Dendritic cell treated with granulocyte-macrophage colony-stimulating factor and Interleukin-4, amounts not matched to agents 40 ng/mL and 50 ng/mL, for 4 days (primary cell): ENCODE measurements at regions not wholly inside any gene's neighbourhood (a gene's known extent, or its start where the extent isn't known, plus 50 kb on each side); places are given as distances from the start of the nearest gene placed in this dataset.

Source experiments
- H3K27ac Mint-ChIP-seq: one replicate; pipeline ENCODE4 v1.8.0; 2022; ENCODE audit warnings: mild to moderate bottlenecking, mixed read lengths
- H3K27me3 Mint-ChIP-seq: one replicate; pipeline ENCODE4 v1.8.0; 2022; ENCODE audit warnings: mild to moderate bottlenecking, mixed read lengths
- H3K36me3 Mint-ChIP-seq: one replicate; pipeline ENCODE4 v1.8.0; 2022; ENCODE audit warnings: low read depth, mixed read lengths
- H3K4me1 Mint-ChIP-seq: one replicate; pipeline ENCODE4 v1.8.0; 2022; ENCODE audit warnings: low read depth, mixed read lengths
- H3K4me3 Mint-ChIP-seq: one replicate; pipeline ENCODE4 v1.8.0; 2022; ENCODE audit warnings: mild to moderate bottlenecking, moderate library complexity, mixed read lengths
- H3K9me3 Mint-ChIP-seq: one replicate; pipeline ENCODE4 v1.8.0; 2022; ENCODE audit warnings: mixed read lengths
- intact Hi-C: fragments of 100-400 bp; cut with micrococcal nuclease; formaldehyde crosslinking; loops from one replicate; pipeline ENCODE4 v1.15.0; 2022

DNA sequence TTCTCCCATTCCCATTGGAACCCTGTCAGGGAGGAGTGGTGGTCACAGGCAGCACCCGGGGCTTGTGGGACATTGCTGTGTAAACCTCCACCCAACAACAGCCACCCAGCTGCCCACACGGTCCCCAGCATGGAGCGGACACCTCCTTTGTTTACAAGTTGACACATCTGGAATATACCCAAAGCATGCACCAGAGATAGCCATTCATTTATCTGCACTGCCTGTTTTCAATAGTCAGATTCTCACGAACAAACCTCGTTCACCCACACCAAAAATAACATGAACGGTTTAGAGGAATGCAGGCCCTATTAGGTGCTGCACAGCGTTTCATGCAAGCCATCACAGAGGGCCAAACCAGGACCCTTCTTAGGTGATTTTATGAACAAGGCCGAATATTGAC lies 244.8 kb downstream of the FOXL1 start:
- Mint-ChIP-seq H3K27ac (no peak overlapping the region), H3K9me3 (no peaks in the 10 kb centered on the region), H3K27me3 (peaks cover 34% of the 10 kb centered on the region), H3K4me1 (no peaks in the 10 kb centered on the region), H3K4me3 (no peak overlapping the region), H3K36me3 (no peaks in the 10 kb centered on the region)
- intact Hi-C loops, result no loop called here

DNA sequence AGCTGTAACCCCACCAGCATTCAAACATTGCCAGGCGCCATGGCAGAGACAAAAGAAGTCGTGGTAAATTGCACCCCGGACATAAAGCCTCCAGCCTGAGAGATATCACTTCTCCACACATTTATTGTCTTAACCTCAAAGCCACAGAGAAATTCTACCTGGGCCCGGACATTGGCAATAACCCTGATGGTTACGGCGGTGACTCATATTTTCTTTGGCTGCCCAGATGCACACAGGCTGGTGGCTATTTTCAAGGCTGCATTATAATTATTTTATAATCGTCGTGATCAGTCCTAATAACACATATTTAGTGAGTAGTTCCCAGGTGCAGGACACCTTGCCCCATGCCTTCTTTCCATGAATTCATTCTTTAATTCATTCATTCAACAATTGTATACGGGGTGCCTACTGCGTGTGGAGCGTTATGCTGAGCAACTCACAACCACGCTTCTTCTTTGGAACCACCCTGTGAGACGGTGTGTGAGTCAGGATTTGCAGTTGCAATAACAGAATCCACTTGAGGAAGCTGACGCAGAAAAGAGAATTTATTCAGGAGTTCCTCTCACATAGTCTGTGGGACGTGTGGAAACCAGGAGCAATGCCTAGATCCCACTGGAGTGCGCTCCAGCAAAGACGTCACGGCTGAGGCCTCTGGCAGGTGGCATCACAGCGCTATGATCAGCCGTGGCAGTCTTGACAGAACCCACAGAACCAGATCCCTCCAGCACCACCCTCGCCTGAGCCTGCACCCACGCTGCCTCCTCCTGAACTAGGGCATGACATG lies 245.7 kb downstream of the FOXL1 start:
- Mint-ChIP-seq H3K9me3 (no peaks in the 10 kb centered on the region), H3K36me3 (no peaks in the 10 kb centered on the region), H3K27ac (no peak overlapping the region), H3K27me3 (peaks cover 36% of the 10 kb centered on the region), H3K4me3 (no peak overlapping the region), H3K4me1 (no peaks in the 10 kb centered on the region)
- intact Hi-C loops, result no loop called here

DNA sequence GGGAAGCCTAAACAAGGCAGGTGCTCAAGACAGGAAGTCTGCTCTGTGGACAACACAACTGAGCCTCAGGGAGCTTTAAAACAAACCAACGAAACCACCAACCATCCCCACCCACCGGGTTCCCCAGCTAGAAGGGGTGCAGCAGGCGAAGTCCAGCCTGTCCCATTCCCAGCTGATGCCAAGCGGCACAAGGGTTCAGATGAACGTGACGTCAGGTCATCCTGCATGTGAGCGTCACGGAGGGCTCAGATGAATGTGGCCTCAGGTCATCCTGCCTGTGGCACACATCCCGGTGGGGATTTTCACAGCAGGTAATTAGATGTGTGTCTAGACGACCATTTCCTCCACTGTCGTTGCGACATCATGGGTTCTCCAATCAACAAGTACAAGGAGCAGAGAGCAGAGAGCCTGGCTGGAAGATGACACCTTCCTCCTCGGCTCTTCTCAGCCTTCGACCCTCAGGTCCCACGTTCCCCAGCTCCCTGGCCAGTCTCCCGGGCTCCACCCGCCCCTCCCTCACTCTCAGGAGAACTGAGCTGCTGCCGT lies 246.5 kb downstream of the FOXL1 start:
- Mint-ChIP-seq H3K4me3 (no peak overlapping the region), H3K27ac (no peak overlapping the region), H3K27me3 (peaks cover 40% of the 10 kb centered on the region), H3K4me1 (no peaks in the 10 kb centered on the region), H3K36me3 (no peaks in the 10 kb centered on the region), H3K9me3 (no peaks in the 10 kb centered on the region)
- intact Hi-C loops, result no loop called here

DNA sequence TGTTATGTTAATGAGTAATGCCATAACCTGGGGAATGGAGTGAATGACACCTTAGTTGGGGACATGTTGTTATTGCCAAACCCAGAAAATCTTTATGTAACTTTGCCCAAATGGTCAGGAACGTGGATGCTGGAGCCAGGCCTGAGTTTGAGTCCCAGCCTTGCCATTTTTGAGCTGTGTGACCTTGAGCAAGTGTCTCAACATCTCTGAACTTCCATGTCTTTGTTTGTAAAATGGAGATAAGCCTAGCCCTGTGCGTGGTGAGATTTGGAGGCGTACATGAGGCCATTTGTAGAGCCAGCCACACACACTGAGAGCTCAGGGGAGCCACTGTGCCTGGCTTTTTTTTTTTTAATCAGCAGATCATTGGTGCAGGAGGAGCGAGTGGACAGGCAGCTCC lies 247.3 kb downstream of the FOXL1 start:
- Mint-ChIP-seq H3K27me3 (peaks cover 39% of the 10 kb centered on the region), H3K27ac (no peak overlapping the region), H3K36me3 (no peaks in the 10 kb centered on the region), H3K4me1 (no peaks in the 10 kb centered on the region), H3K4me3 (no peak overlapping the region), H3K9me3 (no peaks in the 10 kb centered on the region)
- intact Hi-C loops, result no loop called here

DNA sequence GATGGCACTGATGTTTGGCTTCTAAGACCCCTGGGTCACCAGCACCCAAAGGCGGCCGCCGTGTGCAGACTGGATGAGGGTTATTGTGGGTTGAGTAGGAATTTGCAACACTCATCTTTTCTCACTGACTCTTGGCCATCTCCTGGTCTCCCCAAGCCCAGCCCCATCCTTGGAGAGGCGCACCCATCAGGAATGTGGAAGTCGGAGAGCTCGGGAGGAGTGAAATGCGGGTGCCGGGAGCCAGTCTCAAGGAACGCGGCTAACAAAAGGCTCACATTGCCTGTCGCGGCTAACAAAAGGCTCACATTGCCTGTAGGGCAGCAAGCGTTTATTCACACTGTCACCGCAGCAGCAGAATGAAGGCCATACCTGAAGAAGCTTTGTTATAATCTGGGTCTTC lies 248.6 kb downstream of the FOXL1 start:
- Mint-ChIP-seq H3K27me3 (peaks cover 38% of the 10 kb centered on the region), H3K9me3 (no peaks in the 10 kb centered on the region), H3K36me3 (no peaks in the 10 kb centered on the region), H3K4me3 (no peak overlapping the region), H3K4me1 (no peaks in the 10 kb centered on the region), H3K27ac (no peak overlapping the region)
- intact Hi-C loops, result no loop called here

DNA sequence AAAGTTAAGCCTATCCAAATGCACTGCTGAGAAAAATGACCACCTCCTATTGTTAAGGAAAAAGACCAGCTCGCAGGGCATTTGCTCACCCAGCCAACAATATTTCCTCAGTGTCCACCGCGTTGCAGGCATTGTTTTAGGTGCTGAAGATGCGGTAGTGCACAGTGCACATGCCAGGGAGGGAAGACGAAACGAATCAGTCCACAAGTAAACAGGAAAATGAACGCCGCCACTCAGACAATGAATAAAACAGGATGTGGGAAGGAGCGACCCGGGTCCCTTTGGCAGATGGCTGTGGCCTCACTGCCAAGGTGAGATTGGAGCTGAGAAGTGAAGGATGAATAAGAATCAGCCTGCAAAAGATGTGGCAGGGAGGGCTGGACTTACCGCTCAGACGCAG lies 249.2 kb downstream of the FOXL1 start:
- no peak overlapping the region for H3K27ac Mint-ChIP-seq
- H3K27me3 Mint-ChIP-seq, result peaks cover 33% of the 10 kb centered on the region
- no peaks in the 10 kb centered on the region for H3K4me1 Mint-ChIP-seq
- no peaks in the 10 kb centered on the region for H3K36me3 Mint-ChIP-seq
- H3K9me3 Mint-ChIP-seq, result no peaks in the 10 kb centered on the region
- intact Hi-C loops, result no loop called here
- H3K4me3 Mint-ChIP-seq, result no peak overlapping the region

DNA sequence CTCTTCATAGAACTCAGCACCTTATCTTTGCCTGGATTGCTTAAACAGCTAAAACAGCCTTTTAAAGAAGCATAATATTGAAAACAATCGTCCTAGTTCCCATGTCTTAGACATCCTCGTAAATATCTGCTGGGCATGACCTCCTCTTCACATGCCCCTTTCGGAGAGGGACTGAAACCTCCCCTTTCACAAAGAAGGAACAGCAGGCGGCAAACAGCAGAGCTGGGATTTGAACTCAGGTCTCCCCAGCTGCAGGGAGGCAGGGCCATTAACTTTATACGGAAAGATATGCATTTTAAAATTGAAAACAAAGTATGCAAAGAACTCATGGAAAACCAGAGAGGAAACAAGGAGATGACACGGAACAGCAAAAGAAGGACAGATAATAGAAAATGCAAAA lies 249.9 kb downstream of the FOXL1 start:
- Mint-ChIP-seq H3K27me3 (peaks cover 33% of the 10 kb centered on the region), H3K36me3 (no peaks in the 10 kb centered on the region), H3K4me1 (no peaks in the 10 kb centered on the region), H3K27ac (no peak overlapping the region), H3K9me3 (no peaks in the 10 kb centered on the region), H3K4me3 (no peak overlapping the region)
- intact Hi-C loops, result no loop called here

DNA sequence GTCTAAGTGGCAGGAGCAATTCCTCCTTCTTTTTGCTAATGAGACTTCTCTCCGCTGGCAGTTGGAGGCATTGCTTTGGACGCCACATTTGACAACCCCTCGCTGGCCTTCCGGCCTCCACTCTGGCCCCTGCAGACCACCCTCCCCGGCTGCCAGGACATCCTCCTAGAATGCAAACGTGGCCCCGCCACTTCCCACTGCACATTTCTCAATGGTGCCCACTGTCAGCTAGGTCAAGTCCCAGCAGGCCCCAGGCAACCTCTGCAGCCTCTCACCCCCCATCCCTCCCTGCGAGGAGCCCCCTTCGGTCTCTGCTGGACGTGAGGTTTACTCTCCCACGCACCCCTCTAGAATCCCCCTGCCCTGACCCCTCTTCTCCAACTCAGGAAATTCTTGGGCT lies 250.3 kb downstream of the FOXL1 start:
- Mint-ChIP-seq H3K4me3 (no peak overlapping the region), H3K27me3 (peaks cover 36% of the 10 kb centered on the region), H3K36me3 (no peaks in the 10 kb centered on the region), H3K4me1 (no peaks in the 10 kb centered on the region), H3K27ac (no peak overlapping the region), H3K9me3 (no peaks in the 10 kb centered on the region)
- intact Hi-C loops, result no loop called here

DNA sequence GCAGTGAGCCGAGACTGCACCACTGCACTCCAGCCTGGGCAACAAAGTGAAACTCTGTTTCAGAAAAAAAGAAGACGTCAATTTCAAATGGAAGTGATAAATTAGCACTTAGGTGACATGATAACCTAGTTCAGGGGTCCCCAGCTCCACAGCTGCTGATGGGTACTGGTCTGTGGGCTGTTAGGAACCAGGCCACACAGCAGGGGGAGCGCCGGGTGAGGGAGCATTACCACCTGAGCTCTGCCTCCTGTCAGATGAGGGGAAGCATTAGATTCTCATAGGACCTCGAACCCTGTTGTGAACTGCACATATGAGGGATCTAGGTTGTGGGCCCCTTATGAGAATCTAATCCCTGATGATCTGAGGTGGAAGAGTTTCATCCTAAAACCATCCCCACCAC lies 253.0 kb downstream of the FOXL1 start:
- H3K9me3 Mint-ChIP-seq, result no peaks in the 10 kb centered on the region
- no peaks in the 10 kb centered on the region for H3K4me1 Mint-ChIP-seq
- no peaks in the 10 kb centered on the region for H3K36me3 Mint-ChIP-seq
- H3K27me3 Mint-ChIP-seq, result peaks cover 28% of the 10 kb centered on the region
- H3K27ac Mint-ChIP-seq, result no peak overlapping the region
- no peak overlapping the region for H3K4me3 Mint-ChIP-seq
- intact Hi-C loops, result no loop called here

DNA sequence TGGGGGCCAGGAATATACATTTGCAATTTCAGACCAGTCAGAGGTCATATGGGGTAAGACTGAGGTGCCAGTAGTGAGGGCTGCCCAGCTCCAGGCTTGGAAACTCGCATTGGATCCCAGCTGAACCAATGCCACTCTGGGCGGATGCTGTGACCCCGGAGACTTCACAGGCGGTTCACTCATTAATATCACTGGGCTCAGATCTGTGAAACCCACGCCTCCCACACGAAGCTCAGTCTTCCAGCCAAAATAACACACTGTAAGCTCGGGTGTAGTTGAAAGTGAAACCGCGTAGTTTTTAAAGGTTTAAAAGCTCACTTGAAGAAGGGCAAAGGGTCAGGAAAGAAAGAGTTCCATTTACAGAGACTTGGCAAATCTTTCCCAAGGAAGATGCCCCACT lies 254.8 kb downstream of the FOXL1 start:
- H3K9me3 Mint-ChIP-seq, result no peaks in the 10 kb centered on the region
- no peaks in the 10 kb centered on the region for H3K36me3 Mint-ChIP-seq
- peaks cover 19% of the 10 kb centered on the region for H3K27me3 Mint-ChIP-seq

DNA sequence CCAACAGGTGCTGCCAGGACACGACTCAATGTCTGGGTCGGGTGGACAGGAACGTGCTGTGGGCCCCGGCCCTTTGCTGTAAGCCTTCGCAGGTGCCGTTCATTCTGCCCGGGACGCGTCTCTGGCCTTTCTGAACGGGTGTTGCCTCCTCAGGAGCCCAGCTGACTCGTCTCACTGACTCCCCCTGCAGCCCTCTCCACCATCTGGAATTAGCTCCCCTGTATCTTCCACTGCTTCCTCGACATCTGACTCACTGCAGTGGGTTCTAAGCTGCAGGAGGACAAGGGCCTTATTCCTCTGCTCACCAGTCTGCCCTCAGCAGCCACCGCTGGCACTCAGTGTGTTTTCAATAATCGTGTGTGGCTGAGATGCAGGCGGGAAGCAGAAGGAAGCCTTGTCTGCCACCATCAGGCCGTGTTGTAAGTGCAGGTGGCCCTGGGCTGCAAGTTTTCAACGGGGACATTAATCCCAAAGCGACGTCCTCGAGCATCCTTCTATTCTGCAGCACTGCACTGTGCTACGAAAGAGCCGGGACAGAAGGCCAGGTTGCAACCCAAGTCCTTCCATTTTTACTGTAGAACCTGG lies 256.2 kb downstream of the FOXL1 start:
- Mint-ChIP-seq H3K27ac (no peak overlapping the region), H3K9me3 (no peaks in the 10 kb centered on the region), H3K4me3 (no peak overlapping the region), H3K36me3 (no peaks in the 10 kb centered on the region), H3K27me3 (peaks cover 7% of the 10 kb centered on the region), H3K4me1 (no peaks in the 10 kb centered on the region)
- intact Hi-C loops, result no loop called here

More for the DNA sequence above, 254.8 kb downstream of the FOXL1 start:
- intact Hi-C loops, result no loop called here
- Mint-ChIP-seq H3K27ac (no peak overlapping the region), H3K4me1 (no peaks in the 10 kb centered on the region), H3K4me3 (no peak overlapping the region)

DNA sequence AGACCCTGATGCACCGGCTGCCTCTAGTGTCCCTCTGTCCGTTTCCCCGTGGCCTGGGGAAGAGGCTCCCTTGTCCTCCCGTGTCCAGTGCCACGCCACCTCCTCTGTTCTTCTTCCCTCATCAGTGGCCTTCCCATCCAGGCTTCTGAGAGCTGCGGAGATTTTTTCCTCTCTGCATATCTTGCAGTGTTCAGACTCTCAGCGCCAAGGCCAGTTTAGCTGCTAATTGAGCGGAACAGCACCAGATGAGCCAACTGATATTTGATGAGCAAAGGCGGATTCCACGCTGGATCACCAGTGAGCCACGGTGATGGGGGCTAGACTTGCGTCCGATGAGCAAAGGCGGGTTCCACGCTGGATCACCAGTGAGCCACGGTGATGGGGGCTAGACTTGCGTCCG lies 257.6 kb downstream of the FOXL1 start:
- H3K27ac Mint-ChIP-seq, result no peak overlapping the region
- H3K4me3 Mint-ChIP-seq, result no peak overlapping the region
- H3K36me3 Mint-ChIP-seq, result no peaks in the 10 kb centered on the region
- peaks cover 5% of the 10 kb centered on the region for H3K27me3 Mint-ChIP-seq
- H3K9me3 Mint-ChIP-seq, result no peaks in the 10 kb centered on the region
- intact Hi-C loops, result no loop called here
- H3K4me1 Mint-ChIP-seq, result no peaks in the 10 kb centered on the region

DNA sequence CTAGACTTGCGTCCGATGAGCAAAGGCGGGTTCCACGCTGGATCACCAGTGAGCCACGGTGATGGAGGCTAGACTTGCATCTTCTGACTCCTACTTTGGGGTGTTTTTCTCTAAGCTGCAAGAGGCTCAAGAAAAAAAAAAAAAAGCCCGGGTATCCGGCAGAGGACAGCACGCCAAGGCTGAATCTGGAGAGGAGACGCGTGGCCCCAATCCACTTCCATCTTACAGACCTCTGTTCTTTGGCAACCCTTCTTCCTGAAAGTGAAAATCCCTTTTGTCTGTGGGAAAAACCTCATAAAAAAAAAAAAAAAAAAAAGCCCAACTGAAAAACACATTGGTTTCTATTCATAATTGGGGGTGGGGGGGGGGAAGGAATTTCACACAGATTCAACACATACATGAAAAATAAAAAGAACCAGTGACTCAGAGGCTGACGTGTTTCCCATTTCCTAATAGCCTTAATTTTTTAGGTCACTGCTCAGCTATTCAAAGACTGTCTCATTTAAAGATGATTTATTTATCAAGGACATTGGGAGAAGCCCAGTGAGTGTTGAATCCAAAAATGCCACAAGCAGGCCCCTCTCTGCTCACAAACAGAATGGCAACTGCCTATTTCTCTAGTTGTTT lies 258.3 kb downstream of the FOXL1 start:
- H3K27me3 Mint-ChIP-seq, result peaks cover 5% of the 10 kb centered on the region
- H3K9me3 Mint-ChIP-seq, result no peaks in the 10 kb centered on the region

DNA sequence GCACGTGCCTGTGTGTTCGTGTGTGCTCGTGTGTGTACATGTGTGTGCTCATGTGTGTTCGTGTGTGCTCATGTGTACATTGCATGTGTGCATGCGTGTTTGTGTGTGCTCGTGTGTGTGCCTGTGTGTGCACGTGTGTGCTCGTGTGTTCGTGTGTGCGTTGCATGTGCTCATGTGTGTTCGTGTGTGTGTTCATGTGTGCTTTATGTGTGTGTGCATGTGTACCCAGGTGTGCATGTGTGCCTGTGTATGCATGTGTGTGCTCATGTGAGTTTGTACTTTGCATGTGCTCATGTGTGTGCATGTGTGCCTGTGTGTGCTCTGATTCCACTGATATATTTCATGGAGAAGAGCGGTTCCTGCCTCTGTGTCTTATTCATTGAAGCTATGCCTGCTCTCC lies 265.5 kb downstream of the FOXL1 start:
- H3K36me3 Mint-ChIP-seq, result no peaks in the 10 kb centered on the region
- H3K4me1 Mint-ChIP-seq, result no peaks in the 10 kb centered on the region
- H3K9me3 Mint-ChIP-seq, result no peaks in the 10 kb centered on the region
- intact Hi-C loops, result no loop called here
- no peaks in the 10 kb centered on the region for H3K27me3 Mint-ChIP-seq
- no peak overlapping the region for H3K4me3 Mint-ChIP-seq
- no peak overlapping the region for H3K27ac Mint-ChIP-seq

More for the DNA sequence above, 258.3 kb downstream of the FOXL1 start:
- no peaks in the 10 kb centered on the region for H3K4me1 Mint-ChIP-seq
- no peak overlapping the region for H3K27ac Mint-ChIP-seq
- H3K36me3 Mint-ChIP-seq, result no peaks in the 10 kb centered on the region
- intact Hi-C loops, result no loop called here
- H3K4me3 Mint-ChIP-seq, result no peak overlapping the region
